ENCODE measurements at regions not wholly inside any gene's neighbourhood (a gene's known extent, or its start where the extent isn't known, plus 50 kb on each side); places are given as distances from the start of the nearest gene placed in this dataset.

DNA sequence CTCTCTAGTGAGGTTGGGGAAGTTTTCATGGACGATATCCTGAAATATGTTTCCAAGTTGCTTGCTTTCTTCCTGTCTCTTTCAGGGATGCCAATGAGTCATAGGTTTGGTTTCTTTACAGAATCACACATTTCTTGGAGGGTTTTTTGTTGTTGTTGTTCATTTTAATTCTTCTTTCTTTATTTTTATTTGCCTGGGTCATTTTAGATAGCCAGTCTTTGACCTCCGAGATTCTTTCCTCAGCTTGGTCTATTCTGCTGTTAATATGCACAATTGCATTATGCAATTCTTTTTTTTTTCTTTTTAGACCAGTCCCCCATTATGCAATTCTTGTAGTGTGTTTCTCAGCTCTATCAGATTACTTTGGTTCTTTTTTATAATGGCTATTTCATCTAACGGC is 338.9 kb downstream of the AEBP2 start:
- ChIA-PET POLR2A (no interaction called here), CTCF (ENCODE audit: unreplicated experiment) (no interaction called here)
- no peak for DNase-seq (ENCODE audit: low spot score)
- Histone ChIP-seq H3K4me1 (ENCODE audit: insufficient read depth, low read length, poor library complexity, severe bottlenecking) (no peaks in the 10 kb centered on the region), H3K4me3 (ENCODE audit: low read depth, low read length, poor library complexity, severe bottlenecking) (no peak overlapping the region), H3K9me3 (ENCODE audit: low read length) (no peaks in the 10 kb centered on the region), H4K20me1 (ENCODE audit: insufficient read depth, low read length) (no peaks in the 10 kb centered on the region), H2AFZ (ENCODE audit: low read length) (no peak overlapping the region), H3K79me2 (ENCODE audit: insufficient read depth, low read depth, low read length) (no peaks in the 10 kb centered on the region), H3K9me2 (ENCODE audit: insufficient read depth, low read length) (no peaks in the 10 kb centered on the region), H3K4me2 (ENCODE audit: low read length) (no peak overlapping the region), H3K27ac (ENCODE audit: low read depth, low read length, poor library complexity, severe bottlenecking) (no peak overlapping the region), H3K36me3 (ENCODE audit: insufficient read depth, low read length) (no peaks in the 10 kb centered on the region)
- TF ChIP-seq, protein P1, sequence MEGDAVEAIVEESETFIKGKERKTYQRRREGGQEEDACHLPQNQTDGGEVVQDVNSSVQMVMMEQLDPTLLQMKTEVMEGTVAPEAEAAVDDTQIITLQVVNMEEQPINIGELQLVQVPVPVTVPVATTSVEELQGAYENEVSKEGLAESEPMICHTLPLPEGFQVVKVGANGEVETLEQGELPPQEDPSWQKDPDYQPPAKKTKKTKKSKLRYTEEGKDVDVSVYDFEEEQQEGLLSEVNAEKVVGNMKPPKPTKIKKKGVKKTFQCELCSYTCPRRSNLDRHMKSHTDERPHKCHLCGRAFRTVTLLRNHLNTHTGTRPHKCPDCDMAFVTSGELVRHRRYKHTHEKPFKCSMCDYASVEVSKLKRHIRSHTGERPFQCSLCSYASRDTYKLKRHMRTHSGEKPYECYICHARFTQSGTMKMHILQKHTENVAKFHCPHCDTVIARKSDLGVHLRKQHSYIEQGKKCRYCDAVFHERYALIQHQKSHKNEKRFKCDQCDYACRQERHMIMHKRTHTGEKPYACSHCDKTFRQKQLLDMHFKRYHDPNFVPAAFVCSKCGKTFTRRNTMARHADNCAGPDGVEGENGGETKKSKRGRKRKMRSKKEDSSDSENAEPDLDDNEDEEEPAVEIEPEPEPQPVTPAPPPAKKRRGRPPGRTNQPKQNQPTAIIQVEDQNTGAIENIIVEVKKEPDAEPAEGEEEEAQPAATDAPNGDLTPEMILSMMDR (conservative IDR thresholded peaks at IDR 0.05; ENCODE audit: low read length): no peak
- TF ChIP-seq EZH2phosphoT487 (IDR thresholded peaks at IDR 0.05; ENCODE audit: borderline replicate concordance, low read depth, low read length): no peak
- no TSS peak for BruUV-seq (replicated peaks)
- intact Hi-C loops (cut with micrococcal nuclease; ENCODE audit: unreplicated experiment): no loop called here

DNA sequence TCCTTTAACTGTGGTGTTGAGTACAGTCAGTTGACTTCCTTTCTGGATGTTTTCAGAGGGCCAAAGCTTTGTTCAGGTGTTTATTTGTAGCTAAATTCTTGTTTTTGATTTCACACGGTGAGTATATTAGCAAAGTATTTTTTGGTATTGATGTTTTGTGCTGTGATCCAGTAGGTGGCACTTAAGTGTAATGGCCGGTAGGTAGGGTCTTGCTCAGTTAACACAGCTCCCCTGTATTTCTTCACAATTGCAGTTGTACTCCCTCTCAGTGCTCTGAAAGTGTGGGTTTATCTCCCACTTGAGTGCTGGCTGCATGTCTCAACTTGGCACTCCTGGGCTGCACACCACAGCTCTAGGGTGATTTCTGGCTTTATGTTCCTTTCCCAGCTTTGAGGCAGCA is 339.5 kb downstream of the AEBP2 start:
- H3K79me2 ChIP-seq (ENCODE audit: insufficient read depth, low read depth, low read length): no peaks in the 10 kb centered on the region
- no peak overlapping the region for H3K4me3 ChIP-seq (ENCODE audit: low read depth, low read length, poor library complexity, severe bottlenecking)
- BruUV-seq (replicated peaks): no TSS peak
- no peak overlapping the region for H3K27ac ChIP-seq (ENCODE audit: low read depth, low read length, poor library complexity, severe bottlenecking)
- H4K20me1 ChIP-seq (ENCODE audit: insufficient read depth, low read length): no peaks in the 10 kb centered on the region
- no peak for TF ChIP-seq EZH2phosphoT487 (IDR thresholded peaks at IDR 0.05; ENCODE audit: borderline replicate concordance, low read depth, low read length)
- TF ChIP-seq, protein P1 (conservative IDR thresholded peaks at IDR 0.05; ENCODE audit: low read length): no peak
- CTCF ChIA-PET (ENCODE audit: unreplicated experiment): no interaction called here
- no peaks in the 10 kb centered on the region for H3K36me3 ChIP-seq (ENCODE audit: insufficient read depth, low read length)
- no peak overlapping the region for H3K4me2 ChIP-seq (ENCODE audit: low read length)
- no peaks in the 10 kb centered on the region for H3K9me2 ChIP-seq (ENCODE audit: insufficient read depth, low read length)
- DNase-seq (ENCODE audit: low spot score): no peak
- POLR2A ChIA-PET: no interaction called here
- intact Hi-C loops (cut with micrococcal nuclease; ENCODE audit: unreplicated experiment): no loop called here
- no peaks in the 10 kb centered on the region for H3K4me1 ChIP-seq (ENCODE audit: insufficient read depth, low read length, poor library complexity, severe bottlenecking)
- H3K9me3 ChIP-seq (ENCODE audit: low read length): no peaks in the 10 kb centered on the region
- H2AFZ ChIP-seq (ENCODE audit: low read length): no peak overlapping the region

DNA sequence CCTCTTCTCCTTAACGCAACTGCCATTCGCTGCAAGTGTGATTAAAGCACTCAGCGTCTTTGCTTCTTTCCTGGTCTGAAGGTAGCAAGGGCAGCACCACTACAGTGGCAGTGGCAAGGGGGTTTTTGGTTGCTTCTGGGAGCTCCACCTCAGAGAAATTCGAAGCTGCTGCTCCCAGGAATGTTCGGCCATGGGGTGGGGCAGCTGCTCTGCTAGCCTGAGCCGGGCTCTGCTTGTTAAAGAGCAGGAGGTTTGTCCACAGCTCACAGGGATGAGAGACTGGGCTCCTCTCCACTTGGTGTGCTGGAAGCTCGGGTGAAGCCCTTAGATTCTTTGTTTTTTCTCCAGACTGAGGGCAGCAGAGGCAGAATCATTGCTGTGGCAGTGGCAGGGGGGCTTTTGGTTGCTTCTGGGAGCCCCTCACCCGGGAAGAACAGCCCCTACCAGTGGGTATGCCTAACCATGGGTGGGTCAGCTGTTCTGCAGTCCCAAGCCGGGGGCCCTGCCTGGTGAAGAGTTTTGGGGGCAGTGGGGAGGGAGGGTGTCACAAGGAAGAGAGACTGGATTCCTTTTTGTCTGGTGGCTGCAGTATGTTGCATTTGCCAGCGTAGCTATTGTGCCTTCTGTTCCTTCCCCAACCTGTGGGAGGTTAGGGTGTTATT is 340.2 kb downstream of the AEBP2 start:
- TF ChIP-seq, protein P1 (conservative IDR thresholded peaks at IDR 0.05; ENCODE audit: low read length): no peak
- no peak for TF ChIP-seq EZH2phosphoT487 (IDR thresholded peaks at IDR 0.05; ENCODE audit: borderline replicate concordance, low read depth, low read length)
- Histone ChIP-seq H3K4me1 (ENCODE audit: insufficient read depth, low read length, poor library complexity, severe bottlenecking) (no peaks in the 10 kb centered on the region), H3K36me3 (ENCODE audit: insufficient read depth, low read length) (no peaks in the 10 kb centered on the region), H3K79me2 (ENCODE audit: insufficient read depth, low read depth, low read length) (no peaks in the 10 kb centered on the region), H2AFZ (ENCODE audit: low read length) (no peak overlapping the region), H3K4me2 (ENCODE audit: low read length) (no peak overlapping the region), H3K27ac (ENCODE audit: low read depth, low read length, poor library complexity, severe bottlenecking) (no peak overlapping the region), H3K4me3 (ENCODE audit: low read depth, low read length, poor library complexity, severe bottlenecking) (no peak overlapping the region), H3K9me2 (ENCODE audit: insufficient read depth, low read length) (no peaks in the 10 kb centered on the region), H3K9me3 (ENCODE audit: low read length) (no peaks in the 10 kb centered on the region), H4K20me1 (ENCODE audit: insufficient read depth, low read length) (no peaks in the 10 kb centered on the region)
- POLR2A ChIA-PET: no interaction called here
- intact Hi-C loops (cut with micrococcal nuclease; ENCODE audit: unreplicated experiment): no loop called here
- no TSS peak for BruUV-seq (replicated peaks)
- DNase-seq (ENCODE audit: low spot score): no peak
- CTCF ChIA-PET (ENCODE audit: unreplicated experiment): no interaction called here
